IMR-90 (cell line): ENCODE measurements at regions not wholly inside any gene's neighbourhood (a gene's known extent, or its start where the extent isn't known, plus 50 kb on each side); places are given as distances from the start of the nearest gene placed in this dataset.

Source experiments
- BHLHE40 ChIP-seq: fragments of 150-350 bp; IDR thresholded peaks from 2 replicates; pipeline ENCODE4 v1.6.1; 2016; ENCODE audit warnings: mild to moderate bottlenecking, low read depth, low read length
- MAFK ChIP-seq: IDR thresholded peaks from 2 replicates; pipeline ENCODE4 v1.6.1; 2012; ENCODE audit warnings: low read depth, low read length, improper control_type of control experiment
- POLR2A ChIP-seq: IDR thresholded peaks from 2 replicates; pipeline ENCODE4 v1.6.1; 2012; ENCODE audit warnings: mild to moderate bottlenecking, low read depth, low read length
- RCOR1 ChIP-seq: IDR thresholded peaks from 2 replicates; pipeline ENCODE4 v1.6.1; 2012; ENCODE audit warnings: mild to moderate bottlenecking, low read length, improper control_type of control experiment; ENCODE audit not compliant: insufficient replicate concordance
- RFX5 ChIP-seq: IDR thresholded peaks from 2 replicates; pipeline ENCODE4 v1.8.0; 2012; ENCODE audit warnings: low read depth, mild to moderate bottlenecking, low read length, moderate library complexity
- USF2 ChIP-seq: fragments of 150-350 bp; IDR thresholded peaks from 2 replicates; pipeline ENCODE4 v1.6.1; 2017; ENCODE audit warnings: mild to moderate bottlenecking, antibody characterized with exemption, low read length, low read depth
- TF ChIP-seq, protein P1 (sequence below): conservative IDR thresholded peaks from 2 replicates; pipeline ENCODE4 v1.5.1; 2012; ENCODE audit warnings: mild to moderate bottlenecking, low read depth, low read length, improper control_type of control experiment

GRCh38 chr1:80457409-80457808 lies 1343.3 kb upstream of the ADGRL2 start:
- TF ChIP-seq, protein P1, sequence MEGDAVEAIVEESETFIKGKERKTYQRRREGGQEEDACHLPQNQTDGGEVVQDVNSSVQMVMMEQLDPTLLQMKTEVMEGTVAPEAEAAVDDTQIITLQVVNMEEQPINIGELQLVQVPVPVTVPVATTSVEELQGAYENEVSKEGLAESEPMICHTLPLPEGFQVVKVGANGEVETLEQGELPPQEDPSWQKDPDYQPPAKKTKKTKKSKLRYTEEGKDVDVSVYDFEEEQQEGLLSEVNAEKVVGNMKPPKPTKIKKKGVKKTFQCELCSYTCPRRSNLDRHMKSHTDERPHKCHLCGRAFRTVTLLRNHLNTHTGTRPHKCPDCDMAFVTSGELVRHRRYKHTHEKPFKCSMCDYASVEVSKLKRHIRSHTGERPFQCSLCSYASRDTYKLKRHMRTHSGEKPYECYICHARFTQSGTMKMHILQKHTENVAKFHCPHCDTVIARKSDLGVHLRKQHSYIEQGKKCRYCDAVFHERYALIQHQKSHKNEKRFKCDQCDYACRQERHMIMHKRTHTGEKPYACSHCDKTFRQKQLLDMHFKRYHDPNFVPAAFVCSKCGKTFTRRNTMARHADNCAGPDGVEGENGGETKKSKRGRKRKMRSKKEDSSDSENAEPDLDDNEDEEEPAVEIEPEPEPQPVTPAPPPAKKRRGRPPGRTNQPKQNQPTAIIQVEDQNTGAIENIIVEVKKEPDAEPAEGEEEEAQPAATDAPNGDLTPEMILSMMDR = no peak
- no peak for TF ChIP-seq MAFK
- TF ChIP-seq USF2 = no peak
- no peak for TF ChIP-seq BHLHE40
- TF ChIP-seq RCOR1 = no peak
- no peak for TF ChIP-seq RFX5
- no peak for TF ChIP-seq POLR2A
